Hematopoietic multipotent progenitor cell treated with erythropoietin and hydrocortisone succinate and interleukin-3 and kit ligand, for 6 days (in vitro differentiated cells): ENCODE measurements at regions not wholly inside any gene's neighbourhood (a gene's known extent, or its start where the extent isn't known, plus 50 kb on each side); places are given as distances from the start of the nearest gene placed in this dataset.

ENCODE experiments used
- DNase-seq: peaks from one replicate; pipeline ENCODE4 v3.0.0-alpha.2; 2015

DNA sequence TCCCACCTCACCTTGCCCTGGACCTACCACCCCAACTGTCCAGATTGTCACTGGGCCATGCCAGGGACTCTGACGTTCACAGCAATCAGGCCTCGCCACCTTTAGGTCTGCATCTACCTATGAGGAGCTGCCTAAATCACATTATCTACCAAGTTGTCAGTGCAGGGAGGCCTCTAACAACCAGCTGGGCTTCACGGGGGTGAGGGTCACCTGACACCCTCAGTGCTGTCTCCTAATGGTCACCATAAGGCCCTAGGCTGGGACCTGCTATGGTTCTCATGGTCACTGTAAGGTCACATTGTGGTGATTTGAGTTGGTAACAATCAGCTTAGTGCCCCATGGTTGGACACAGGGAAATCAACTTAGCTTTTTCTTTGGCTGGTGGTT is 119.2 kb upstream of the CXCL14 start:
- DNase-seq: no peak

DNA sequence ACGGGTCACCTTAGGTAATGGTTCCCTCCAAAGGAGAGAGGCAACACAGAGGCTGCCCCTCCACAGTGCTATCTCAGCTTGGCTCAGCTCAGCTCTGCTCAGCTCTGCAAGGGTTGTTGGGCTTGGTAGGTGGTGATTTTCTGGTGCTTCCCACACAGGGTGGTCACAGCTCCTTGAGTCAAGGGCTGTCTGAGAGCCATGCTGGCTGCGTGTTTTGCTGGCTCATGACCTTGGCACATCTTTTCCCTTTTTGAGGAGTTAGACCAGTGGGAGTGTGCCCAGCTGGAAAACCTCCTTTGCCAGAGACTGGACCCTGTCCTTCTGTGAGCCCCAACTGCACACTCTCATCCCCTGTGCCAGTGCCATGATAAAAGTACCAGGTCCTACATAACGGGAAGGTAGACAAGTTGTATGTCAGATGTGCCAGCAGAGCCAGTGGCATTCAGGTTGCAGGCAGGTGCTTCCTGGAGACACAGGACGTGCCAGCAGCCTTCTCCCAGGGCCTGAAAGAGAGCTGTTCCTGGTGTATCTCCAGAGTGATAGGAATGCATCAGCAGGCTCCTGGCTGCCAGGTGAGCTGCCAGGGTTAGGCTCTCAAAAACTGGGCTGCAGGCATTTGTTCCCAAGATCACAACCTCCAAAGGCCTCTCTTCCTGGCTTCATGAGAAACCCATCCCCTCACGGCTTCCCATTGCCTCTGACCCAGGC is 118.6 kb upstream of the CXCL14 start:
- DNase-seq: no peak

DNA sequence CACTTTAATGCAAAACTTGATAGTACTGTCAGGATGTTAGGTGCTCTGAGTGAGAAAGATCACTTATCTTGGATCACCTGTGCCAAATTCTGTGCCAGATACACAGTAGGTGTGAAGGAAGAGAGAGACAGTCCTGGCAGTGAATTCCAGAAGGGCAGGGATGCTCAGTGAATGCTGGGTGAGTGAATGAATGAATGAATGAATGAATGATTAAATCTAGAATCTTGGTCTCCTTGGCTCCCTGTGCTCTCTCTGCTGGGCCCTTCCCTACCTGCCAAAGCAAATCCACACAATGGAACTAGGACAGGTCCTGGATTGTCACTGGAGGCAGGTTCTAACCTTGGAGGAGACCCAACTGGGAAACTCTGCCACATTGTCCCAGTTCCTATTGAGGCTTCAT is 117.5 kb upstream of the CXCL14 start:
- no peak for DNase-seq

DNA sequence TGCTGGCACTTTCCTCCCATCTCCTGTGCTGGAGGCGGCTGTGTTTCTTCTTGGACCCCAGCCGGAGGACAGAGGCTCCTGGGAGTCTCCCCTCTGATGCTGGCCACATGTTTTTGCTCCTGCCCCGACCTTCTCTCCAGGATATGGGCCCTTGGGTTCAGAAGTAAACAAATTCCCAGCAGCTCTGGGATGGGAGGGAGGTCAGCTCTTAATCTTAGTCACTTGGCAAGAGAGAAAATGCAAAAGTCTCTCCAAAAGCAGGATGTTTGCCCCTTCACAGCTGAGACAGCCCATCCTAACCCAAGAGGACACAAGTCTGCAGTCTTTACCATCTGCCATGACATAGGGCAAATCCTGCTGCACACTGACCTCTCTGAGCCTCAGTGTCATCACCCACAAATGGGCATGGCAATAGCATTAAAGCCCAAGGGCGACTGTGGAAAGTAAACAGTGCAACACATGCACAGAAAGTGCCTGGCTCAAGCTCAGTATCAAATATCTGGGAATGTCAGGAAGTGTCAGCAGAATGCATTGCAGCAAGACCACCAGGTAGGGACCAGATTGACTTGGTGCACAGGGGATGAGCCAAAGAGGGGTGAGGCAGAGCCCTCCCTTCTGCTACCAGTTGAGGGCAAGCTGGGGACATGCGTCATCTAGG is 117.0 kb upstream of the CXCL14 start:
- DNase-seq: no peak

DNA sequence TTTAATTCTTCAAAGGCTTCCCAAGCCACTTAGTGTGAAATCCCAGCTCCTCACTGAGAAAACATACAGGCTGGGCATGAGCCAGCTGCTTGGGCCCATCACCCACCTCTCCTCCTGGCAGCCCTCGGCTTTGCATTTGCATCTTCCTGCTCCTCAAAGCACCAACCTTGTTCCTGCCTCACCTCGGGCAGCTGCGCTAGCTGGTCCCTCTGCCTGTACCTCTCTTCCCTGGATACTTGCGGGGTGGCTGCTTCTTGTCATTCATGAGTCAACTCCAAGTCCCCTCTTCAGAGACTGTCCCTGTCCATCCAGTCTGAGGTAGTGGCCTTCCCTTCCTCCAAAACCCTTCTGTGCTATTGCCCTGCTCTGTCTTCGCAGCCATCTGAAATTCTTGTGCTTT is 116.1 kb upstream of the CXCL14 start:
- DNase-seq: no peak

DNA sequence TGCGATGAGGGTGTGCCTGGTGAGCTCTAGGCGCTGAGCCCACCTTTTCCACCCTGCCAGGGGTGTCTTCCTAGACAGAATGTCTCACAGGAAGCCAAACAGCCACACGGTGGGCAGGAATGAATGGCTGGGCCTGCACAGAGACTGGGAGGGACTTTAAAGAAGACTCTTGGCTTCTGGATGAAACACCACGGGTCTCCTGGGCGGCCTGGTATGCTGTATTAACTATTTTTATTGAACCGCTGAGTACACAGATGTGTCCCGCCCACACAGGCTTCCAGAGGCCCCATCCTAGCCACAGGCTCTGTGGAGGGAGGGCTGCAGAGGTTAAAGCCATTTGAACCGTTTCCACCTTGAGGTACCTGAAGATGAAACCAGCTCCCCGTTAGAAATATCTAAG is 115.2 kb upstream of the CXCL14 start:
- no peak for DNase-seq

DNA sequence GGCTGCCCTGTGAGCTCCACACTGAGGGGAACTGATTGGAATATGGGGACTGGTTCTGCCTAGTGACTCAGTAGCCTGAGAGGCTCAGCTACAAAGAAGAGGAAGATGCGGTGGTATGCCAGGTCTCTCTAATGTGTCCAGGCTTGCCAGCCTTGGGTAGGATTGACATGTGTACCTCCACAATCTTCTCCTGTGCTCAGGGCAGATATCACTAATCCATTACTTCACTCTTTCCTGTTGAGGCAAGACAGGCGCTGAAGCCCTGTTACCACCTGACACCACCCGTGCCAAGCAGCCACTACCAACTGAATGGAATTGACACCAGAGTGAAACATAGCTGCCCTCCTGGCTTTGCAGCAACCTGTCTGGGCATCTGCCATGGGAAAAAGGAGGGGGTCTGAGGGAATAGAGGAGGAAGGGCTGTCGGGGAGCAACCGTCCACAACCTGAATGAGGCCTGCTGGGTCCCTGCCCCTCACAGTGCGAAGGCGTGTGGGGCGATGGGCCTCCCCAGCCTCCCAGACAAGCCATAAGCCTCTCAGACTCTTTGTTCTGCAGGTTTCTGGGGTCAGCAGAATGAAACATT is 114.7 kb upstream of the CXCL14 start:
- no peak for DNase-seq

DNA sequence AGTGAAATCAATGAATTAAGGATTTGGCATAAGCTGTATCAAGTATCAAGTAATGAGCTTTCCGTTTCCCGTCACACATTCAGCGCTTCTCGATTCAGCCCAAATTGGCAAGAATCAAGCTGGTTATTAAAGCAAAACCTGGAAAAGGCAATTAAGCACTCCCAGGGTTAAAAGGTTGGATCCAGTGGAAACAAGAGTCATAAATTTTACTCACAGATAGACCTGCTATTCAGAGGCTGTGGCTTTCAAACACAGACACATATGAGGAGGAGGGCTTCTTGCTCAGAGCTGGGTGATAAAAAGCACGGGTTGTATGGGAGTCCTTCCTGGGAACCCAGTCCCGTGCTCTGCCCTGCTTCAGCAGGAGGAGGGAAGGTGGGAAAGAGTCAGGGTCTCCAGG is 112.3 kb upstream of the CXCL14 start:
- DNase-seq: no peak

DNA sequence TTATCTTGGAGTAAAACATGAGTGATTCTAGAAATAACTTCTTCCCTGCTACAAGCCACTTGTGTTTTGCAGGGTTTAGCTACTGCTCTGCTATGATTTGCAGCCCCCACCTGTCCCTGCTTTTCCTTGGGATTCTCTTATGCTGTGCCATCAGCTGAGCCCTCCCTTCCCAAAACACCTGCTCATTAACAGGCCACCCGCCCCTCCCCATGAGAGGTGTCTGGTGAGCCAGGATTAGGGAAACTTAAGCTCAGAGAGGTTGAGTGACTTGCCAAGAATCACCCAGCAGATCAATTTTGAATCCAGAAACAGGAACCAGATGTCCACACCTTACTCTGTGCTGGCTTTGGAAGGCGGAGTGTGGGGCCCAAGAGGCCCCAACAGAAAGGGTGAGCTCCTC is 111.7 kb upstream of the CXCL14 start:
- no peak for DNase-seq

DNA sequence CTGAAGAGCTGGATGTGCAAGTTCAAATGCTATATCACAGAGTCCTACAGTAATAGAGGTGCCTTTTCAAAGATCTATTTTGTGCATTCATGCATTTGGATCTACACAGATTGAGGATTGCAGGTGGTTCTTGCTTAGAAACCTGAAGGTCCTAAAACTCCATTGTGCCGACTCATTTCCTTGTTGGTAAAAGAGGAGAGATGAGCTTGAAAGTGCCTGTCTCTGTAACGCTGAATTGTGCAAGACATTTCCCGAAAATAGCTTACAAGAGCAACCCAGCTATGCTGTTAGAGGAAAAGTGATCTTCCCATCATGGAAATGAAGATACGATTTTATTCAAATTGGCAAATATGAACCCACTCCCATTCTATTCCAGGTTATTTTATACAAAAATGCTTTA is 110.7 kb upstream of the CXCL14 start:
- no peak for DNase-seq

DNA sequence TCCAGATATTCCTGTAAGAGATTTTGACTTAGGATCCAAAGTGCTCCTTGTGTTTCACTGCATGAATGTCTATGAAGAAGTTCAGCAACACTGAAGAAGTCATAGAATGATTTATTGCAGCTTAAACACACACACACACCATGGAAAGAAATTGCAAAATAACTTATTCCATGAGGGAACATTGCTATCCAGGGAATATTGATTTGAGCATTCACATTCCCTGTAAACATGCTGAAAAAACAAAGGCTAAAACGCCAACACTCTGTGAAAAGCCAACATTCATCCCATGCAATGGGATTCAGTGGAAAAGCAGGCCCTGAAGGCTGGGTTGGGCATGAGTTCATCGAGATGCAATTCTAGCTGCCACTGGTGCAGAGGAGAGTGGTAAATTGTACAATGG is 109.6 kb upstream of the CXCL14 start:
- no peak for DNase-seq

DNA sequence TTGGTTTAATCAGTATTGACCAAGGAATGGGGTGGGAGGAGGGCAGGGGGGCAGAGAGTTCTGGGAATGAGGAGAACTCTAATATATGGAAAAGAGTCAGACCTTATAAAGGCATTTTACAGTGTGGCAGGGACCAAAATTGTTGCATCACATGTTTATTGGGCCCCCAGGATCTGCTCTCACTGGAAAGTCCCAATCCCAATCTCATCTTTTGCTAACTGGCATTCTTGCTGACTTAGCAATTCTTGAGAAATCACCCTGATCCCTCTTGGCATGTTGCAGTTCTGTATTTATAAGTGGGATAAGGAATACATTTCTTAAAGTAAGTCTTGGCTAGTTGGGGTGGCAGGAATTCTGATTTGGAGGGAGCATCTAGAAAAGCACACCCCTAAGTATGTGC is 104.4 kb upstream of the CXCL14 start:
- DNase-seq: no peak

DNA sequence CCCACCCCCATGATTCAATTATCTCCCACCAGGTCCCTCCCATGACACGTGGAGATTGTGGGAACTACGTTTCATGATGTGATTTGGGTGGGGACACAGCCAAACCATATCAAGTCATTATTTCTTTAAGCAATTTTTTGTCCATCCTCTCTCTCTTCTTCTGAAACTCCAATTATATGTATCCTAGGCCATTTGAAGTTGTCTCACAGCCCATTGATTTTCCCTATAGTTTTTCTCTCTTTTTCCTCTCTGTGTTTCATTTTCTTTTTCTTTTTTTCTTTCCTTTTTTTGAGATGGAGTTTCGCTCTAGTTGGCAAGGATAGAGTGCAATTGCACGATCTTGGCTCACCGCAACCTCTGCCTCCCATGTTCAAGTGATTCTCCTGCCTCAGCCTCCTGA is 101.9 kb upstream of the CXCL14 start:
- DNase-seq: no peak

DNA sequence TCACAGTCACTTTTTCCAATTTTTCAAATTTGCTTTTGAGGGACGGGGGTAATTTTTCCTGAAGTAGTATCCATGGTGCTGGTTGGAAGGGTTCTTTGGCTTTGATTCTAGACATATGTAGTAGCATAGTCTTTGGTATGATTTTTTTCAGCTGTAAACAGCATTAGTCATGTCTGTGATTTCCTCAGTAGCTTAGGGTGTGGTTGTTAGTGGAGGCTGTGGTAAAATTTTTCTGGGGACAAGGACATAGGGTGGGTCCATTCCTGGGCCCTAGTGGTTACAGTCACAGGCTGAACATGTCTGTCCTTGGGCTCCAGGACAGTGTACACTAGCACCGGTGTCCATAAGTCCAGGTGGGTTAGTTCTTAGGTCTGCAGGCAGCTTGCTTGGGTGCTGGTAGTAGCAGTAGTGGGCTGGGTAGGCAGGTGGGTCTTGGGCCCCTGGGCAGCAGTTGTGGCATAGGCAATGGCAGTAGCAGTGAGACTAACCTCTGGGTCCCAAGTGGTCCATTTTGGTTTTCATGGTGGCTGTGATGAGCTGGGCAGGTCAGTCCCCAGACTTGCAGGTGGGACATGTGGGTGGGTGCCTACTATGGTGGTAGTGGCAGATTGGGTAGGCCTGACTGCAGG is 100.0 kb upstream of the CXCL14 start:
- no peak for DNase-seq

DNA sequence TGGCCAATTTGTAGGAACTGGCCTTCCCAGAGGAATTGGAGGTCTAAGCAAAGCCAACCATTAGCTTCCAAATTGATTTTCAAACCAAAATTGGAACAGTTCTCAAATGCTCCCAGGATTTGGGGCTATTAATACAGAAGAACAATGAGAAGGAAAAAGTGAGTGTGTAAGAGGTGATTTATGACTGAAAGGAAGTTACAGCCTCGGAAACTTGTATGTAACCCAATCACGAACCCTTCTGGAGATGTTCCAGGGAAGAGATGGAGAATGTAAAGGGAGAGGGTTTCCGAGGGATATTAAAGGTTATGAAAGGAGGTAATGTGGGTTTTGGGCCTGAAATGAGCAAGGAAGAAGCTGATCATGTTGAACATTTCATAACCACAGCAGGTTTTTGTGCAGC is 93.2 kb upstream of the CXCL14 start:
- no peak for DNase-seq

DNA sequence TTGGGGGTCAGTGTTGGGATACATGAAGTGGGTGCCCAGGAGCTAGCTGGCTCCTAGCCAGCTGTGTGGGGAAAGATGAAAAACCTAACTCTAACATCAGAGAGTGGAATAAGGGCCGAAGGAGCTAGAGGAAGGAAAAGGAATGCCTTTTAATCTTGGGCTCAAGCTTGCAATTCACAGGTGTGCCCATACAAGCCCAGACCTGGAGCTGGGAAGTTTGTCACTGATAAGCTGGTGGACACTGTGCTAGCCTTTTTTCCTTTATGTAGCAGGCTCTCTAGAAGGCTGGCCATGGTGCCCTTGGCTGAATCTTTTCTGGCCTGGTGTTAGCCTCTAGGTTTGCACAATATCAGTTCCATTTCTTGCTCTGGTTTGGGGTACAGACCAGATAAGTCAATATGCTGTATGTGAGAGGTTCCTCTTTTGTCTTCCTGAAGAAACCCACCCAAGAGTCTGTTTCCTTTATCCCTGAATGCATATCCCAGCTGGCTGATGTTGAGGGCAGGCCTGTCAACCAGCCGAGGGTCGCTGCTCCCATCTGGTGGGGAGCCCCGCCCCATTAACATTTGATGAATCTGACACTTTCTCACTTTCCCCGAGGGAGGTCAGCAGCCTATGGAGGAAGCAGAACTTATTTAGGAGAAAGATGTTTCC is 92.4 kb upstream of the CXCL14 start:
- peak; percentile 33 for DNase-seq

DNA sequence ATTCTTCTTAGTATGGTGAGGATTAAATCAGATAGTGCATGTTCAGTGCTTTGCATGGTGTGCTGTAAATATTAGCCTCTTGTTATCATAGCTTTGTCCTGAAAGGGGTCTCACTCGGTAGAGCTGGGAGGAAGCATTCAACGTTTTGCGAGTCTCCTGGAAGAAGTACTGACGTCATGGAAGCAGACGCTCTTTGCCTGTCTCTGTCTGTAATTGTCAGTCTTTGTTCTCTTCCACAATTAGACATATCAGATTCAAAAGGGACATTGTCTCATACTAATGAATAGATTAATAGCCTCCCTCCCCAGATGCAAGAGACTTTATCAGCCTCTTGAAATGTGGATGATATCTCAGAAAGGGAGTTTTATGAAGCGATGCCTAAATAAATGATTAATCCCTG is 91.8 kb upstream of the CXCL14 start:
- no peak for DNase-seq

DNA sequence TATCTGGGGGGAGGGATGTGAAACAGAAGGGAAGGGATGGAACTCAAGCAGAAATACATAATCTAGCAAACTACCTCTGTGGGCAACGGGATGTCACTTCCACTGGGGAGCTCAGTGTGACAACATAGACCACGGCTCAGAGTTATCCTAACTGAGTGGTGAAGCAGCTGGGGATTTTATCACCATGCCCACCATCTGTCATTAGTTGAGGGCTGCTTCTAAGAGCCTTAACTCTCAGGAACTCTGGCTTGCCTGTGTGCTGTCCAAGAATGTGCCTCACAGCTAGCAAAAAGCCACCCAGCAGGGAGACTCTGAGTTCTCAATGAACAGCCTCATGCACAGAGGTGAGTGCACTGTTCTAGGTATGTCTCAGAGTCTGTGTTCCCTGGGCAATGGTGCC is 90.6 kb upstream of the CXCL14 start:
- DNase-seq: no peak

DNA sequence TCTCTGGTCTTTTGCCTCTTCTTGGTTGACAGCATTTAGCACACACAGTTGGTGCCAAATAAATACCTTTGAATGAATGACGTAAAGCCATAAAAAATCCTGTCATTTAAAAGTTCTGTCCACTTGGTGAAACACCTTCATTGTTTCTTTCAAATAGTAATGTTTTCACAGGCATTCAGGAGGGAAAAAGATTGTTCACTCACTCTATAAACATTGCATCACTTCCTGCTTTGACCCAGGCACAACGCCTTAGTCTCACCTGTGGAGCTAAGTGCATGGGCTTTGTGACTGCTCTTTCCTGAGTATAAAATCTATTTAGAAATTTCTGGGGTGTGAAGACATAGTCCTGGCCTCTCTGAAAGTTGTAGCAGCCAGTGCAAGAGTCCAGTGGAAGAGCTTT is 88.9 kb upstream of the CXCL14 start:
- DNase-seq: no peak

DNA sequence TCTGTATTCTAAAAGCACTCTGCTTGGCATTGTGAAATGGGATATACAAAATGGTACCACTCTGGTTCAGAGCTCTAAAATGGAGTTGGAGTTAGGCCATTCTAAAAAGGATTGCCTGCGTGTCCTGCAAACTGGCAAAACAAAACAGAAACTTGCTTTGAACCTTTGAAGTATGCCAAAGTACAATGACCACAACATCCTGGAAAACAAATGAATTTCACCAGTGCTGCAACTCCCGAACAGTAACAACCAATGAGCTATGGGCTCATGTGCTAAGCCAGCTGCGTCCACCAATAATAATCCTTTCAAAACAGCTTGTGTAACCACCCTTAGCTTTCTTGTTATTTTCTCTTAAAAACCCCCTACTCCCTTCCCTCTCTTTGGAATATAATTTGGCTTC is 88.4 kb upstream of the CXCL14 start:
- no peak for DNase-seq

DNA sequence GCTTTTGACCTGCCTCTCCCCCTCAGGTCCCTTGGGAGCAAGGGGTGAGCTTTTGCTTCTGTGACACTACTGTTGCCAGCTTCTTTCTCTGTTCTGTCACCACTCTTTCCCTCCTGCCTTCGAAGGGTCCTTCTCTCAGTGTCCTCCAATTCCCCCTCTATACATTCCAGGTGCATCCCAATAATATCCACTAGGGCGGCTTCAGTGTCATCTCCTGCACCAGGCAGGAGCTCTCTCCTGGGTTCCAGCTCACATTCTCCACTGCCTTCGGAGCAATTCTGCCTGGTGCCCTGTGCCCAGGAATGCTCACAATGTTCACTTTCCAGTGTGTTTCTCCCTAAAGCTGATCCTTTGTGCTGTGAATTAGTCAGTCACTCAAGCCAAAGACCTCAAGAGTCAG is 83.9 kb upstream of the CXCL14 start:
- no peak for DNase-seq

DNA sequence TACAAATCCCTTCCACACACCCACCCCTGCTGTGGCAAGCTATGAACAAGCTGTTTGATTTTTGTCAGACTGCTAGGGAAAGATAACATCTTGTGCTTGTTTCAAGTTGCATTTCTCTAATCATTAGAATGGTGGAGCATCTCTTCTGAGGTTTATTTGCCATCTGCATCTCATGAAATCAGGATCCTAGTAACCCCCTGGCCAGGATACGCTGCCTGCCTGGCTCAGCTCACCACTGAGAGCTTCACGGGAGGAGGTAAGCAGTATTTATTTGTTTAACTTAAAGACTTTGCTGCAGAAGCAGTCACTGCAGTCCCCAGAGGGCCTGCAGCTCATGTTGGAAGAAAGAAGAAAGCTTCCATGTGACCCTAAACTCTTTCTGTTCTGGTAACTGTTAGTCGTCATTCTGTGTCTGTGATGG is 83.3 kb upstream of the CXCL14 start:
- no peak for DNase-seq

DNA sequence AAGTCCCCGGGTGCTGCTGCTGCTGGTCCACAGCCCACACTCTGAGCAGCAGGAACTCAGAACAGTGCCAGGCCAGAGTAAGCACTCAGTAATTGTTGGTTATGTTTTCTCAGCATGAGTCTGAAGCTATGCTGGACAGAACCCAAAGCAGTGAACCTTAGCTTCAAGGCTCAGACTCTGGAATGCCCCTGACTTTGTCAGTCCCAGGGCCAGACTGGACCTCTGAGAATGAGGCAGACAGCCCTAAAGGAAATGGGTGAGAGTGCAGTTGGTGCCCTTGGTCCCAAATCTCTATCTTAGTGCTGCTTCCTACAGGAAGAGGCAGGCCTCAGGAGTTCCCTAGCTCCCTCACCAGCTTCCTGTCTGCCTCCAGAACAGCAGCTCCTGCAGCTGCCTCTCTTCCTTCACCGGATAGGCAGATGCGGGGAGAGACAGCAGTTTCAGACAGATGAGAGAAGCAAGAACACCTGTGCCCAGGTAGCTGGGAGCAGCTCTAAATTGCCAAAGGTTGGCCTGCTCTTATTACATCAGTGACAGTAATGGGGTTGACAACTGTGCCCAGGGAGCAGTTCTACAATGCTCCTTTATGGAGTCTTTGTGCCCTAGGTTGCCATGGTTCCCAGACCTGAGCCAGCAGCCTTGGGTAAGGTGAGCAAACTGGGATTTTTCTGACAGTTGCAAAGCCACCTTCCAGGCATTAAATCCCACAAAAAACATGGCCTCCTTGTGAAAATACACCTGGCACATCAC is 82.2 kb upstream of the CXCL14 start:
- DNase-seq: no peak
